HL-60 (cell line): ENCODE measurements at regions not wholly inside any gene's neighbourhood (a gene's known extent, or its start where the extent isn't known, plus 50 kb on each side); places are given as distances from the start of the nearest gene placed in this dataset.

Source experiments
- CTCF ChIP-seq: IDR thresholded peaks from one replicate; pipeline ENCODE4 v1.5.1; 2011; ENCODE audit warnings: low read length, control low read depth, inconsistent platforms; ENCODE audit not compliant: insufficient read depth
- POLR2AphosphoS5 ChIP-seq: IDR thresholded peaks from 2 replicates; pipeline ENCODE4 v1.6.1; 2012; ENCODE audit warnings: low read depth
- REST ChIP-seq: IDR thresholded peaks from 2 replicates; pipeline ENCODE4 v1.6.1; 2012; ENCODE audit warnings: low read depth; ENCODE audit not compliant: insufficient replicate concordance

- TF ChIP-seq POLR2AphosphoS5 (no peak), CTCF (no peak), REST (no peak)
Measured at GRCh38 chr20:50400705-50401586, 109.2 kb upstream of the PTPN1 start.
